MCF 10A (cell line): ENCODE measurements at regions not wholly inside any gene's neighbourhood (a gene's known extent, or its start where the extent isn't known, plus 50 kb on each side); places are given as distances from the start of the nearest gene placed in this dataset.

Source experiments
- BruUV-seq: library from RNA; stranded (reverse); fragments of 400-500 nt; replicated peaks from 2 replicates; lab custom pipeline; 2021; lab: Mats Ljungman, UMichigan
- CTCF ChIA-PET: fragments of 300-600 bp; sonication (Branson Sonifier 250); formaldehyde crosslinking; extraction: SDS; loops from one replicate; lab custom pipeline; 2021; ENCODE audit warnings: antibody characterized with exemption, inconsistent platforms; lab: Yijun Ruan, JAX
- POLR2A ChIA-PET: fragments of 300-600, 350-650 bp; sonication (Branson Sonifier 250); formaldehyde crosslinking; extraction: SDS; loops from one replicate; lab custom pipeline; 2020; ENCODE audit warnings: antibody characterized with exemption, inconsistent platforms; lab: Yijun Ruan, JAX
- DNase-seq: peaks from one replicate; pipeline ENCODE4 v3.0.0-alpha.2; 2018; ENCODE audit not compliant: unreplicated experiment
- H3K27ac Mint-ChIP-seq: one replicate; pipeline ENCODE4 v1.8.0; 2022; ENCODE audit warnings: mild to moderate bottlenecking, low read depth, mixed read lengths; ENCODE audit not compliant: unreplicated experiment
- H3K27me3 Mint-ChIP-seq: one replicate; pipeline ENCODE4 v1.8.0; 2022; ENCODE audit warnings: mixed read lengths; ENCODE audit not compliant: insufficient read depth, unreplicated experiment
- H3K36me3 Mint-ChIP-seq: one replicate; pipeline ENCODE4 v1.8.0; 2022; ENCODE audit warnings: mild to moderate bottlenecking, moderate library complexity, mixed read lengths; ENCODE audit not compliant: insufficient read depth, unreplicated experiment
- H3K4me1 Mint-ChIP-seq: one replicate; pipeline ENCODE4 v1.8.0; 2022; ENCODE audit warnings: mixed read lengths; ENCODE audit not compliant: insufficient read depth, unreplicated experiment
- H3K4me3 Mint-ChIP-seq: one replicate; pipeline ENCODE4 v1.8.0; 2022; ENCODE audit warnings: mild to moderate bottlenecking, moderate library complexity, mixed read lengths; ENCODE audit not compliant: unreplicated experiment
- H3K9me3 Mint-ChIP-seq: one replicate; pipeline ENCODE4 v1.8.0; 2022; ENCODE audit warnings: mixed read lengths; ENCODE audit not compliant: unreplicated experiment
- intact Hi-C: fragments of 100-400 bp; cut with micrococcal nuclease; formaldehyde crosslinking; loops from 2 replicates; pipeline ENCODE4 v1.14.1; 2022
- TF ChIP-seq, protein P1 (sequence below): fragments of 200-600 bp; IDR thresholded peaks from one replicate; pipeline ENCODE4 v1.8.0; 2022; ENCODE audit warnings: antibody characterized with exemption, mild to moderate bottlenecking; ENCODE audit not compliant: unreplicated experiment

DNA sequence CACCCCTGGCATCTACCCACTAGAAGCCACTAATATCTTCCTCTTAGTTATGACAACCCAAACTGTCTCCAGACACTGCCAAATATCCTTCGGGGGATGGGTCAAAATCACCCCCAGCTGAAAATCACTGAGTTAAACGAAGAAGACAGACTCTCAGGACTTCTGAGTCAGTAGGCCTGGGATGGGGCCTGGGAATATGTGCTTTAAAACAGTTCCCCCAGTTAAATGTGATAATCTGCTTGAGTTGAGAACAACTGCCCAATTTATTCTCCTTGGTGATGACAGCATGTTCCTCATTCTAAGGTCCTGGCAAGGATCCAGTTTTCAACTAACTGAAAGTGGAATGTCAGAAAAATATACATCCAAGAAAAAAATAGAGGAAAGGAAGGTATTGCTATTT, 52.4 kb downstream of the CBLL2 start:
- no TSS peak for BruUV-seq
- Mint-ChIP-seq H3K4me3 (no peak overlapping the region), H3K27ac (no peak overlapping the region), H3K36me3 (no peaks in the 10 kb centered on the region), H3K9me3 (peaks cover 6% of the 10 kb centered on the region), H3K27me3 (peaks cover 44% of the 10 kb centered on the region), H3K4me1 (peaks cover 17% of the 10 kb centered on the region)
- POLR2A ChIA-PET = interaction anchor here (0.6 kb wide), 1 partner anchor 270 kb away, joined by 3 read pairs; no protein-coding TSS in a partner anchor
- DNase-seq = peak; percentile 16
- intact Hi-C loops = no loop called here
- TF ChIP-seq, protein P1, sequence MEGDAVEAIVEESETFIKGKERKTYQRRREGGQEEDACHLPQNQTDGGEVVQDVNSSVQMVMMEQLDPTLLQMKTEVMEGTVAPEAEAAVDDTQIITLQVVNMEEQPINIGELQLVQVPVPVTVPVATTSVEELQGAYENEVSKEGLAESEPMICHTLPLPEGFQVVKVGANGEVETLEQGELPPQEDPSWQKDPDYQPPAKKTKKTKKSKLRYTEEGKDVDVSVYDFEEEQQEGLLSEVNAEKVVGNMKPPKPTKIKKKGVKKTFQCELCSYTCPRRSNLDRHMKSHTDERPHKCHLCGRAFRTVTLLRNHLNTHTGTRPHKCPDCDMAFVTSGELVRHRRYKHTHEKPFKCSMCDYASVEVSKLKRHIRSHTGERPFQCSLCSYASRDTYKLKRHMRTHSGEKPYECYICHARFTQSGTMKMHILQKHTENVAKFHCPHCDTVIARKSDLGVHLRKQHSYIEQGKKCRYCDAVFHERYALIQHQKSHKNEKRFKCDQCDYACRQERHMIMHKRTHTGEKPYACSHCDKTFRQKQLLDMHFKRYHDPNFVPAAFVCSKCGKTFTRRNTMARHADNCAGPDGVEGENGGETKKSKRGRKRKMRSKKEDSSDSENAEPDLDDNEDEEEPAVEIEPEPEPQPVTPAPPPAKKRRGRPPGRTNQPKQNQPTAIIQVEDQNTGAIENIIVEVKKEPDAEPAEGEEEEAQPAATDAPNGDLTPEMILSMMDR = no peak
- CTCF ChIA-PET = no interaction called here

DNA sequence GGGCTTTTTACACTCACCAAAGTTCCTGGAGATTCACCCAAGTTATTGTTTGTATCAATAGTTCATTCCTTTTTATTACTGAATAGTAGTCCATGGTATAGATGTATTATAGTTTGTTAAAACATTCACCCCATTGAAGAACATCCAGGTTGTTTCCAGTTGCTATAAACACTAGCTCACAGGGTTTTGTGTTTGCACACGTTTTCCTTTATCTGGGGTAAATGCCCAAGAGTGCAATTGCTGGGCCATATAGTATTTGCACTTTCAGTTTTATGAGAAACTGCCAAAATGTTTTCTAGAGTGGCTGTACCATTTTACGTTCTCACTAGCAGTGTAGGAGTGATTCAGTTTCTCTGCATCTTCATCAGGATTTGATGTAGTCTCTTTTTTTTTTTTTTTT, 57.1 kb downstream of the CBLL2 start:
- H3K4me3 Mint-ChIP-seq = no peak overlapping the region
- peaks cover 7% of the 10 kb centered on the region for H3K4me1 Mint-ChIP-seq
- H3K27me3 Mint-ChIP-seq = peaks cover 36% of the 10 kb centered on the region
- ChIA-PET CTCF (interaction anchor here (1.2 kb wide), 1 partner anchor 13 kb away, joined by 3 read pairs; no protein-coding TSS in a partner anchor), POLR2A (no interaction called here)
- no peak for DNase-seq
- no peaks in the 10 kb centered on the region for H3K36me3 Mint-ChIP-seq
- H3K27ac Mint-ChIP-seq = no peak overlapping the region
- intact Hi-C loops = no loop called here
- no TSS peak for BruUV-seq
- H3K9me3 Mint-ChIP-seq = no peaks in the 10 kb centered on the region
- TF ChIP-seq, protein P1 = no peak

DNA sequence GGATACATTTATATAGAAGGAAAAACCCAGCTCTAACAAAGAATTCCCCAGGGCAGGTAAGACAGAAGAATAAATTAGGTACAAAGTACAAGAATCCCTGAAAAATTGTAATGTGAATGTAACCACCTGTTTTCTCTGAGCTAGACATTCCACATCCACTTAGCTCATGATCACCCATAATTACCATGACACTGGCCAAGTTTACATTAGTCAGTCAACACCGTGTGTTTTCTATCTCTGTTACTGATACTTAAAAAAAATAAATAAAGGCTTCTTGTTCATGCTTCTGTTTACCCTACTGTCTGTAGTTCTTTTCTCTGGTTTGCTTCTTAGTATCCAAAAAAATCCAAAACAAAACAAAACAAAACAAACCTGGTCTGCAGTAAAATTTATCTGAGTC, 66.0 kb downstream of the CBLL2 start:
- Mint-ChIP-seq H3K27ac (no peak overlapping the region), H3K9me3 (no peaks in the 10 kb centered on the region), H3K4me3 (no peak overlapping the region), H3K36me3 (no peaks in the 10 kb centered on the region), H3K27me3 (peaks cover 78% of the 10 kb centered on the region), H3K4me1 (no peaks in the 10 kb centered on the region)
- DNase-seq = no peak
- TF ChIP-seq, protein P1 = no peak
- CTCF ChIA-PET = interaction anchor here (0.6 to 1.6 kb wide), 2 partner anchors 9 to 26 kb away, joined by 3 to 4 read pairs; no protein-coding TSS in a partner anchor
- no TSS peak for BruUV-seq
- POLR2A ChIA-PET = no interaction called here
- intact Hi-C loops = no loop called here

DNA sequence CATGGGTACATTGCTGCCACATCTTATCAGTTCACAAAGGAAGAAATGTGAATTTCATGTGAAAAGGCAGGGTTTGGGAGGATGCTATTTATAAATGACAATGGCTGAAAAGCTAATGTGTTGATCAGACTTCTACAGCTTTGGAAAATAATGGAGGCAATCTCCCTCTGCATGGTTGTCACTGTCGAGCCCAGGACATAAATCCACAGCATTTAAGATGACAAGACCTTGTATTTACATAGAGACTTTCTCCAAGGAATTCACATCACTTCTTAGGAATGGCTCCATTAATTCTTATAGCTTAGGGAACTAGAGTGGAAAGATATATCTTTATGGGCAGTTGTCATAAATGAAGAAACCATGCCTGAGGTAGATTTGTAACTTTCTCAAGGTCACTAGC, 66.7 kb downstream of the CBLL2 start:
- no peaks in the 10 kb centered on the region for H3K36me3 Mint-ChIP-seq
- peaks cover 82% of the 10 kb centered on the region for H3K27me3 Mint-ChIP-seq
- no peaks in the 10 kb centered on the region for H3K9me3 Mint-ChIP-seq
- POLR2A ChIA-PET = no interaction called here
- DNase-seq = no peak
- CTCF ChIA-PET = no interaction called here
- no peak overlapping the region for H3K4me3 Mint-ChIP-seq
- intact Hi-C loops = no loop called here
- H3K4me1 Mint-ChIP-seq = no peaks in the 10 kb centered on the region
- TF ChIP-seq, protein P1 = no peak
- H3K27ac Mint-ChIP-seq = no peak overlapping the region
- no TSS peak for BruUV-seq
